Caki2 (cell line): ENCODE measurements at regions not wholly inside any gene's neighbourhood (a gene's known extent, or its start where the extent isn't known, plus 50 kb on each side); places are given as distances from the start of the nearest gene placed in this dataset.

Experiments used
- DNase-seq: peaks from one replicate; pipeline ENCODE4 v3.0.0-alpha.2; 2015; ENCODE audit warnings: low read depth
- in situ Hi-C: cut with HindIII; loops from 2 replicates; pipeline ENCODE4 v1.10.0; 2016; ENCODE audit warnings: low sequenced_read_pairs, low pct_unique_long_range_greater_than_20kb, mixed read lengths

DNA sequence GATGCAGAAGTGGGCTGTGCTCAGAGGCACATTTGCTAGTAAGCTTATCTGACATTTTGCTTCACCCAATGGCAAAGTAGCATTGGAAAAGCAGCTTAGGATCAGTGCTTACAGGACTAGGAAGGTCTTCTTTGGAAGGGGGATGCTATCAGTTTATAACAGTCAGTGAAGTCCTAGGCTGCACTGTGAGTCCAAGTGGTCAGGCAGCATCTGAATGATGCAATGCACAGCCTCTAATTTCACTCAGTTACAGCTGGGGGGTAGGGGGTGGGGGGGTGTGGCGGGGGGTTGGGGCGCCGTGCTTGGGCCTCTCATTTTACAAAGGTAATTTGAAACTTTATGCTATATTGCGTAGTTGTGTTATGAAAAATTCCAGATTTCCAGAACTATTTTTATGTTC is 652.3 kb upstream of the MGMT start:
- in situ Hi-C loops = no loop called here
- no peak for DNase-seq

GRCh38 chr10:128816726-128817125 is 650.3 kb upstream of the MGMT start:
- DNase-seq = no peak
- in situ Hi-C loops = no loop called here

DNA sequence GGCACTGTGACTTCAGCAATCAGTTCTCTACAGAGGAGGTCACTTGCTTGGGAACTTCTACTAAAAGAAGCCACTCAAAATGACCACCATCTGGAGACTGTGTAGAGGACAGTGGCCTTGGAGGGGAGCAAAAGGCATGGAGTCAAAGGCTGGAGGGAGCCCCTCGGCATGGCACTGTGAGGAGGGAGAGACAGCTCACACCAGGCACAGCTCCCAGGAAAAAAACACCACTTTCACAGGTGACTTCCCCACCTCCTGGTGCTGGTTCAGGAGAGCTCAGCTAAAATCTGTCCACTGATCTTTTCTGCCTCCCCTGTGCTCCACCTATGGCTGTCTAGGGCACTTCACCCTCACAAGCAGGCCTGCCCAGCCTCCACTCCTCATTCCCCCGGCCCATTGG is 649.4 kb upstream of the MGMT start:
- in situ Hi-C loops = no loop called here
- no peak for DNase-seq

- in situ Hi-C loops = no loop called here
- no peak for DNase-seq
Observed at GRCh38 chr10:128820663-128821062, 646.4 kb upstream of the MGMT start.

DNA sequence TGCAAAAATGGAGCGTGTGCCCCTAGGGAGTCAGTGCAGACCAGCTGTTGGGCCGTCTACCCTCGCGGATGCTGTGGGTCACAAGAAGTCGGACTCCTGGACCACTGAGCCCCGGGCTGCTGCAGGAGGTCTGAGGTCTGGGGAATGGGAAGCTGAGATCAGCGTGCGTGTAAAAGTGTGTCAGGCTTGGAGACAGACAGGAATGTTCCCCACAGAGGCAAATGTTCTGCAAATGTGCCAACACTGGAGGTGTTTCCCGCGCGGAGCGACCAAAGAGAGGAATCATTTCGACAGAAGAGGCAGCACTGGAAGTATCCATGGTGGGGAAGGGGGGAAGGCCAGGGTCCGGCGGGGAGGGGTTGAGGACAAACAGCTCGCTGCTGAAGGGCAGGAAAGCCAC is 643.8 kb upstream of the MGMT start:
- in situ Hi-C loops = no loop called here
- no peak for DNase-seq

- in situ Hi-C loops = no loop called here
- DNase-seq = no peak
Observed at GRCh38 chr10:128825626-128826025, 641.4 kb upstream of the MGMT start.

DNA sequence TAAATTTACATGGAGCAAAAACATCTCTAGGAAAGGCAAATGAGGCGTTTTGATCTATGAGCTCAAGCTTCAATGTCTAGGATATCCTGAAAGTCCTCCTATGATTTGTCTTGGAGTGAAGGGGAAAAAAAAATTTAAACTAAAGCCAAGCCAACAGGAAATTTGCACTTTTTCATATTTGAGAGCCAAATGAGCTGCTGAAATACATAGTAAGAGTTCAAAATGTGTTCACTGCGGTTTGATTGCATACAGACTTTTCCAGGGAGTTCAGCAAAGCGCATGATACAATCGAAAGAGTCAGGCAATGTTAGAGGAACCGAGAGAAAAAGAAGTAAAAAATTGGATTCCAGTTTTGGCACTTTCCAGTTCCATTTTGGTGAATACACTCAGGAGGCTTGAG is 633.4 kb upstream of the MGMT start:
- in situ Hi-C loops = no loop called here
- no peak for DNase-seq

DNA sequence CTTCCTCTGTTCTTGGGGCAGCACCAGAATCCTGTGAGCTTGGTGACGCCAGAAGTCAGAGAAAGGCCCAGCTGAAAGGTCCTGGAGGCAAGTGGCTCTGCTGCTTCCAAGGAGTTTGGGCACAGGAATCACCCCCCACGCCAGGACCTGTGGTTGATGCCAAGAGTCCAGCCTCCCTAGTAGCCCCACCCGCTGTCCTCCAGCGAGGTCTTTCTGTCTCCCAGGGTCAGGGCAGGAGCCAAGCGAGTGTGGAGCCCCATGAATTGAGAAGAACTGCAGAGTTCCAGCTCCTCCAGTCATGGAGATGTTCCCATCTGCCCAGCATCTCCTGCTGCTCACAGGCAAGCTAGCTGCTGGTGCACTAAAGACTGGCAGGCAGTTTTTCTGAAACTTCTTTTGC is 631.7 kb upstream of the MGMT start:
- no peak for DNase-seq
- in situ Hi-C loops = no loop called here

DNA sequence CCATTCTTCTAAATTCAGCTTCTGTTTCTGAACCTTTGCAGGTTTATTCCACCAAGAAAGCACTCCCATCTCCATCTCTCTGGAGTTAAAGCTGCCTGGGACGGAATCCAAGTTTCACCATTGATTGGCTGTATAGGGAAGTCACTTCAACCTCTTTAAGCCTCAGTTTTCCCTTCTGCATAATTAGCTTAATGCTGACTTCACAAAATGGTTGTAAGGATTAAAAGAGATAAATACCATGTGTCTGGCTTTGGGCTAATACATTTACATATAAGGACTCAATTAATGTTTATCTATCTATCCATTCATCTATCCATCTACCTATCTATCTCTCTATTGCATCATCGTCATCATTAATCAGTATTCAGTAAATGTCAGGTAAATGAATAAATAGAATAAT is 629.6 kb upstream of the MGMT start:
- no peak for DNase-seq
- in situ Hi-C loops = no loop called here

- in situ Hi-C loops = no loop called here
- DNase-seq = no peak
Observed at GRCh38 chr10:128839134-128839533, 627.9 kb upstream of the MGMT start.

- in situ Hi-C loops = no loop called here
- DNase-seq = no peak
Observed at GRCh38 chr10:128839701-128840100, 627.3 kb upstream of the MGMT start.

- DNase-seq = no peak
Observed at GRCh38 chr10:128843972-128844371, 623.1 kb upstream of the MGMT start.

GRCh38 chr10:128846927-128847326 is 620.1 kb upstream of the MGMT start:
- no peak for DNase-seq
- in situ Hi-C loops = no loop called here

More at GRCh38 chr10:128843972-128844371, 623.1 kb upstream of the MGMT start:
- in situ Hi-C loops = no loop called here

DNA sequence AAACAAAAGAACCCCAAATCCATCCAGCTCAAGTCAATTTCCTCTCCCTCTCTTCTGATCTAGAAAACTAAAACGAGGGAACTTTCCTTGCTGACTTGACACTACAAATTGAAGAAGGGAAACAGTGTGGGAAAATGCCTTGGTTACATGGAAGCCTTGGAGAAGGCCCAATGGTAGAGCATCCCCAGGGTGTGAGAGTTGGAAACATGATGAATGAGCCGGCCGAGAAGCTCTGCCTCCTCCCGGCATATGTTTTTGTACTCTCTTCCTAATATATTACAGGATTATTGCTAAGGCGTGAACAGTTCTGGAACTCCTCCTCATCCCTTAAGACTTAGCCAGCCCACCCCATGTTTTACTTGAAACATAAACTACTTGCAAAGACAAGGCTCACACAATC is 618.2 kb upstream of the MGMT start:
- in situ Hi-C loops = no loop called here
- DNase-seq = no peak

GRCh38 chr10:128850647-128851046 is 616.4 kb upstream of the MGMT start:
- no peak for DNase-seq
- in situ Hi-C loops = no loop called here

- no peak for DNase-seq
- in situ Hi-C loops = no loop called here
Observed at GRCh38 chr10:128851281-128851680, 615.8 kb upstream of the MGMT start.

DNA sequence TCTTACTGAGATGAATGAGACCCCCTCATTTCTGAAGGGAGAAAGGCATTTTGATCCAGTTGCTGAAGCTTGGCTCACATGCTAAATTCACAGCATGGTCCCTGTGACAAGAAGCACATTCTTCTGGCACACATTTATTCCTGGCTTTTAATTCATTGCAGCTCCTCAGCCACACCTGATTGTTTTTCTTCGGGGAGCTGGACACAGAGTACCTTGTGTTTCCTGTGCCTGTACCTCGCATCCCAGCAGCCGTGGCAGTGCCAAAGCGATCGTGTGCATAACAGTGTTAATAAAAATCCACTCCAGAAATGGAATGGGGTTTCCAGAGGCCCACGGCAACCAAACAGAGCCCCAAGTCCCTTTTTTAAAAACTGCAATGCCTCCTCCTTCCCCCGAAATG is 615.3 kb upstream of the MGMT start:
- no peak for DNase-seq
- in situ Hi-C loops = no loop called here

GRCh38 chr10:128852449-128852848 is 614.6 kb upstream of the MGMT start:
- no peak for DNase-seq
- in situ Hi-C loops = no loop called here

DNA sequence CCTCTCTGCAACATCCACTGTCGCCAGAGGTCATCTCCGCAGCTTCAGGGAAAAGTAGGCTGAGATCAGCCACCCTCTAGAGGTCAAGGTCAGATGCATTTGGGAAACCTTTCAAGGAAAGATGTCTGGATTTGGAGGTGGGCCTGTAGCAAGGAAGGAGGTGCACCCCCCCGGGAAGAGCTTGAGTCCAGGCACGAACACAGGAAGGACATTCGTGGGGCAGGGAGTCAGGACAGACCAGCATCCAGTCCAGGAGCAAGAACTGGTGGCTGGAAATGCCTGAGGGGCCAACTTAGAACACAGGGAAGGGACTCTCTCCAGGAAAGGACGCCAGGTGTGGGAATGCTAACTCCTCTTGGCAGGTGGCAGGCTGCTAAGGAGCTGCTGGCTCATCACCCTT is 614.1 kb upstream of the MGMT start:
- DNase-seq = no peak
- in situ Hi-C loops = no loop called here

GRCh38 chr10:128853537-128853936 is 613.5 kb upstream of the MGMT start:
- DNase-seq = no peak
- in situ Hi-C loops = no loop called here

GRCh38 chr10:128854204-128854603 is 612.8 kb upstream of the MGMT start:
- in situ Hi-C loops = no loop called here
- DNase-seq = no peak
